Neural cell (in vitro differentiated cells): ENCODE measurements at regions not wholly inside any gene's neighbourhood (a gene's known extent, or its start where the extent isn't known, plus 50 kb on each side); places are given as distances from the start of the nearest gene placed in this dataset.
"Not testable (repeated sequence)": the region's sequence is repeated elsewhere in the genome, so short reads cannot be mapped to it uniquely, and the experiment has no call there.

Experiments used
- H2AFZ ChIP-seq: fragments of 200-600, 300-800 bp; sonication (generic), shearing (Covaris generic); 2 replicates; pipeline ENCODE4 v1.6.0; 2014; ENCODE audit warnings: low read depth, mild to moderate bottlenecking, antibody characterized with exemption, low read length, moderate library complexity
- H3F3A ChIP-seq: fragments of 200-600 bp; shearing (Covaris generic); 2 replicates; pipeline ENCODE4 v1.6.1; 2016; ENCODE audit warnings: mild to moderate bottlenecking, moderate library complexity, mixed read lengths, antibody characterized with exemption, low read length; ENCODE audit not compliant: insufficient read depth, poor library complexity, severe bottlenecking
- H3K27ac ChIP-seq: fragments of 200-600, 300-800 bp; sonication (generic), shearing (Covaris generic); 2 replicates; pipeline ENCODE4 v1.5.1; 2014; ENCODE audit warnings: mild to moderate bottlenecking, low read length, moderate library complexity
- H3K27me3 ChIP-seq: fragments of 300-800, 200-600 bp; sonication (generic), shearing (Covaris generic); 2 replicates; pipeline ENCODE4 v1.6.0; 2014; ENCODE audit warnings: mild to moderate bottlenecking, low read depth, low read length, moderate library complexity; ENCODE audit not compliant: insufficient read depth
- H3K36me3 ChIP-seq: fragments of 300-800, 200-600 bp; sonication (generic), shearing (Covaris generic); 2 replicates; pipeline ENCODE4 v1.5.1; 2014; ENCODE audit warnings: mild to moderate bottlenecking, antibody characterized with exemption, low read length, moderate library complexity; ENCODE audit not compliant: insufficient read depth
- H3K4me2 ChIP-seq: fragments of 300-800, 200-600 bp; sonication (generic), shearing (Covaris generic); 2 replicates; pipeline ENCODE4 v1.6.0; 2014; ENCODE audit warnings: mild to moderate bottlenecking, low read length
- H3K4me3 ChIP-seq: fragments of 300-800, 200-600 bp; sonication (generic), shearing (Covaris generic); 2 replicates; pipeline ENCODE4 v1.5.1; 2014; ENCODE audit warnings: mild to moderate bottlenecking, low read length, moderate library complexity
- H3K79me2 ChIP-seq: fragments of 200-600 bp; shearing (Covaris generic); replicated peaks from 2 replicates; pipeline ENCODE4 v1.6.0; 2014; ENCODE audit warnings: mild to moderate bottlenecking, low read length, moderate library complexity; ENCODE audit not compliant: insufficient read depth
- H3K9ac ChIP-seq: fragments of 300-800, 200-600 bp; sonication (generic), shearing (Covaris generic); 2 replicates; pipeline ENCODE4 v1.6.1; 2016; ENCODE audit warnings: mild to moderate bottlenecking, low read length, mixed read lengths
- H3K9me2 ChIP-seq: fragments of 200-600 bp; shearing (Covaris generic); 2 replicates; pipeline ENCODE4 v1.6.1; 2016; ENCODE audit warnings: mild to moderate bottlenecking, low read length, mixed read lengths; ENCODE audit not compliant: insufficient read depth
- H3K9me3 ChIP-seq: fragments of 200-600, 300-800 bp; sonication (generic), shearing (Covaris generic); 2 replicates; pipeline ENCODE4 v1.6.1; 2016; ENCODE audit warnings: mild to moderate bottlenecking, mixed run types, low read length, moderate library complexity, mixed read lengths
- H4K20me1 ChIP-seq: fragments of 200-600 bp; shearing (Covaris generic); 2 replicates; pipeline ENCODE4 v1.6.1; 2016; ENCODE audit warnings: mild to moderate bottlenecking, mixed run types; ENCODE audit not compliant: insufficient read depth
- EP300 ChIP-seq: fragments of 450-650 bp; conservative IDR thresholded peaks from 2 replicates; pipeline ENCODE4 v1.6.1; 2014; ENCODE audit warnings: antibody characterized with exemption, mild to moderate bottlenecking, moderate library complexity; ENCODE audit not compliant: poor library complexity, severe bottlenecking
- EZH2 ChIP-seq: fragments of 200-600, 300-800 bp; shearing (Covaris generic), sonication (generic); IDR thresholded peaks from 2 replicates; pipeline ENCODE4 v1.6.1; 2014; ENCODE audit warnings: antibody characterized with exemption, low read length, borderline replicate concordance, mild to moderate bottlenecking; ENCODE audit not compliant: insufficient read depth, poor library complexity, severe bottlenecking
- MXI1 ChIP-seq: fragments of 450-650 bp; conservative IDR thresholded peaks from 2 replicates; pipeline ENCODE4 v1.6.1; 2014; ENCODE audit warnings: antibody characterized with exemption, mild to moderate bottlenecking; ENCODE audit not compliant: poor library complexity, severe bottlenecking
- RAD21 ChIP-seq: fragments of 450-650 bp; conservative IDR thresholded peaks from 2 replicates; pipeline ENCODE4 v1.6.1; 2014; ENCODE audit warnings: antibody characterized with exemption, mild to moderate bottlenecking, moderate library complexity
- TAF1 ChIP-seq: IDR thresholded peaks from 2 replicates; pipeline ENCODE4 v1.6.1; 2012; ENCODE audit warnings: low read depth
- TF ChIP-seq, protein P1 (sequence below): fragments of 450-650 bp; IDR thresholded peaks from 2 replicates; pipeline ENCODE4 v1.5.1; 2014; ENCODE audit warnings: antibody characterized with exemption, mild to moderate bottlenecking, moderate library complexity; ENCODE audit not compliant: poor library complexity, severe bottlenecking
- TF ChIP-seq, protein P2 (sequence below): IDR thresholded peaks from 2 replicates; pipeline ENCODE4 v1.6.1; 2012; ENCODE audit warnings: borderline replicate concordance

DNA sequence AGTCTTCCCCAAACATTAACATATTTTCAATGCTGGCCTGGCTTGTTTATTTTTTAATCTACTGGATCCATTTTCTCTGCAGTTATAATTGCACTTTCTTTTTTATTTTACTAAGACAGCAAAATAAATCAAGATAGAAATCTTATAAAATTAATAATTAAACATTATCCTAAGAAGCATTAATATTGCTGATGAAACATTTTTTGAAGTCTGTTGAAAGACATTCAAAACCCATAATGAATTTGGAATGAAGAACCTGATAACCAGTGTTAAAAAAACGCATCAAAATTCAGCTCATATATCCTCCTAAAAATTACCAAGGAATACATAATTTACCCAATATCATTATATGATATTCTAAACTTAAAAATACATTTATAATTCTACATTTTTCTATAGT, 675.7 kb upstream of the PRMT6 start:
- Histone ChIP-seq H3K27ac (no peak overlapping the region), H3K9ac (no peak overlapping the region), H3K9me3 (no peaks in the 10 kb centered on the region), H3K4me3 (no peak overlapping the region), H2AFZ (no peak overlapping the region), H3K27me3 (no peaks in the 10 kb centered on the region), H3K9me2 (no peaks in the 10 kb centered on the region), H3K4me2 (no peak overlapping the region), H3K36me3 (no peaks in the 10 kb centered on the region), H3K79me2 (no peaks in the 10 kb centered on the region), H3F3A (no peaks in the 10 kb centered on the region), H4K20me1 (no peaks in the 10 kb centered on the region)
- TF ChIP-seq, protein P1, sequence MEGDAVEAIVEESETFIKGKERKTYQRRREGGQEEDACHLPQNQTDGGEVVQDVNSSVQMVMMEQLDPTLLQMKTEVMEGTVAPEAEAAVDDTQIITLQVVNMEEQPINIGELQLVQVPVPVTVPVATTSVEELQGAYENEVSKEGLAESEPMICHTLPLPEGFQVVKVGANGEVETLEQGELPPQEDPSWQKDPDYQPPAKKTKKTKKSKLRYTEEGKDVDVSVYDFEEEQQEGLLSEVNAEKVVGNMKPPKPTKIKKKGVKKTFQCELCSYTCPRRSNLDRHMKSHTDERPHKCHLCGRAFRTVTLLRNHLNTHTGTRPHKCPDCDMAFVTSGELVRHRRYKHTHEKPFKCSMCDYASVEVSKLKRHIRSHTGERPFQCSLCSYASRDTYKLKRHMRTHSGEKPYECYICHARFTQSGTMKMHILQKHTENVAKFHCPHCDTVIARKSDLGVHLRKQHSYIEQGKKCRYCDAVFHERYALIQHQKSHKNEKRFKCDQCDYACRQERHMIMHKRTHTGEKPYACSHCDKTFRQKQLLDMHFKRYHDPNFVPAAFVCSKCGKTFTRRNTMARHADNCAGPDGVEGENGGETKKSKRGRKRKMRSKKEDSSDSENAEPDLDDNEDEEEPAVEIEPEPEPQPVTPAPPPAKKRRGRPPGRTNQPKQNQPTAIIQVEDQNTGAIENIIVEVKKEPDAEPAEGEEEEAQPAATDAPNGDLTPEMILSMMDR = no peak
- TF ChIP-seq TAF1 = no peak

DNA sequence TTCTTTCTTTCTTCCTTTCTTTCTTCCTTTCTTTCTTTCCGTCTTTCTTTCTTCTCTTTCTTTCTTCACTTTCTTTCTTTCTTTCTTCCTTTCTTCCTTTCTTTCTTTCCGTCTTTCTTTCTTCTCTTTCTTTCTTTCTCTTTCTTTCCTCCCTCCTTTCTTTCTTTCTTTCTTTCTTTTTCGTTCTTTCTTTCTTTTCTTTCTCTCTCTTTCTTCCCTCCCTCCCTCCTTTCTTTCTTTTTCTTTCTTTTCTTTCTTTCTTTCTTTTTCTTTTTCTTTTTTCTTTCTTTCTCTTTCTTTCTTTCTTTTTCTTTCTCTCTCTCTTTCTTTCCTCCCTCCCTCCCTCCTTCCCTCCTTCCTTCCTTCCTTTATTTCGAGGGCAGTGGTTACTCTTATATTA, 667.3 kb upstream of the PRMT6 start:
- not testable (repeated sequence) for H3F3A ChIP-seq, H3K9me3 ChIP-seq, H4K20me1 ChIP-seq, H3K79me2 ChIP-seq, H3K36me3 ChIP-seq, H2AFZ ChIP-seq, H3K9me2 ChIP-seq, H3K27me3 ChIP-seq, H3K9ac ChIP-seq, H3K4me2 ChIP-seq, H3K4me3 ChIP-seq, H3K27ac ChIP-seq

DNA sequence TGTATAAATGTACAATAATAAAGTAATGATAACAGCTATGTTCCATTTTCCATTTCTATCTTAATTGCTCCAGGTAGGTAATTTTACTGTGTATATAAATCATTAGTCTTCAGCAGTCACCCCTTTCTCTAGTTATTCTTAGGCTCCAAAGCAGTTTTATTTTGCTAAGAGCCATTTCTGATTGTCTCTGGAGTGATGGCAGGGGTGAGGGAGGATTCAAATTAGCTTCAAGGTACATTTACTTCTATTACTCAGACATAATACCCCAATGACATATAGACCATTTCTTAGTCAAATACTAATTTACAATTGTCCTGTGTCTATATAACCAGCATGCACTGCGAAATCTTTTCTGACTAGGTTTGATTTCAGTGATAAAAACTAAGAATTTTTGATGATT, 663.4 kb upstream of the PRMT6 start:
- Histone ChIP-seq H3K9me3 (no peaks in the 10 kb centered on the region), H4K20me1 (no peaks in the 10 kb centered on the region)
- TF ChIP-seq MXI1 (no peak), EP300 (no peak), RAD21 (no peak), EZH2 (no peak)
- TF ChIP-seq, protein P2, sequence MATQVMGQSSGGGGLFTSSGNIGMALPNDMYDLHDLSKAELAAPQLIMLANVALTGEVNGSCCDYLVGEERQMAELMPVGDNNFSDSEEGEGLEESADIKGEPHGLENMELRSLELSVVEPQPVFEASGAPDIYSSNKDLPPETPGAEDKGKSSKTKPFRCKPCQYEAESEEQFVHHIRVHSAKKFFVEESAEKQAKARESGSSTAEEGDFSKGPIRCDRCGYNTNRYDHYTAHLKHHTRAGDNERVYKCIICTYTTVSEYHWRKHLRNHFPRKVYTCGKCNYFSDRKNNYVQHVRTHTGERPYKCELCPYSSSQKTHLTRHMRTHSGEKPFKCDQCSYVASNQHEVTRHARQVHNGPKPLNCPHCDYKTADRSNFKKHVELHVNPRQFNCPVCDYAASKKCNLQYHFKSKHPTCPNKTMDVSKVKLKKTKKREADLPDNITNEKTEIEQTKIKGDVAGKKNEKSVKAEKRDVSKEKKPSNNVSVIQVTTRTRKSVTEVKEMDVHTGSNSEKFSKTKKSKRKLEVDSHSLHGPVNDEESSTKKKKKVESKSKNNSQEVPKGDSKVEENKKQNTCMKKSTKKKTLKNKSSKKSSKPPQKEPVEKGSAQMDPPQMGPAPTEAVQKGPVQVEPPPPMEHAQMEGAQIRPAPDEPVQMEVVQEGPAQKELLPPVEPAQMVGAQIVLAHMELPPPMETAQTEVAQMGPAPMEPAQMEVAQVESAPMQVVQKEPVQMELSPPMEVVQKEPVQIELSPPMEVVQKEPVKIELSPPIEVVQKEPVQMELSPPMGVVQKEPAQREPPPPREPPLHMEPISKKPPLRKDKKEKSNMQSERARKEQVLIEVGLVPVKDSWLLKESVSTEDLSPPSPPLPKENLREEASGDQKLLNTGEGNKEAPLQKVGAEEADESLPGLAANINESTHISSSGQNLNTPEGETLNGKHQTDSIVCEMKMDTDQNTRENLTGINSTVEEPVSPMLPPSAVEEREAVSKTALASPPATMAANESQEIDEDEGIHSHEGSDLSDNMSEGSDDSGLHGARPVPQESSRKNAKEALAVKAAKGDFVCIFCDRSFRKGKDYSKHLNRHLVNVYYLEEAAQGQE = no peak

More for the DNA sequence above, 663.4 kb upstream of the PRMT6 start:
- Histone ChIP-seq H3K4me2 (no peak overlapping the region), H3K27me3 (no peaks in the 10 kb centered on the region), H3F3A (no peaks in the 10 kb centered on the region), H2AFZ (no peak overlapping the region), H3K36me3 (no peaks in the 10 kb centered on the region), H3K4me3 (no peak overlapping the region), H3K9me2 (no peaks in the 10 kb centered on the region), H3K9ac (no peak overlapping the region), H3K79me2 (no peaks in the 10 kb centered on the region), H3K27ac (no peak overlapping the region)
